ENCODE measurements at regions not wholly inside any gene's neighbourhood (a gene's known extent, or its start where the extent isn't known, plus 50 kb on each side); places are given as distances from the start of the nearest gene placed in this dataset.

DNA sequence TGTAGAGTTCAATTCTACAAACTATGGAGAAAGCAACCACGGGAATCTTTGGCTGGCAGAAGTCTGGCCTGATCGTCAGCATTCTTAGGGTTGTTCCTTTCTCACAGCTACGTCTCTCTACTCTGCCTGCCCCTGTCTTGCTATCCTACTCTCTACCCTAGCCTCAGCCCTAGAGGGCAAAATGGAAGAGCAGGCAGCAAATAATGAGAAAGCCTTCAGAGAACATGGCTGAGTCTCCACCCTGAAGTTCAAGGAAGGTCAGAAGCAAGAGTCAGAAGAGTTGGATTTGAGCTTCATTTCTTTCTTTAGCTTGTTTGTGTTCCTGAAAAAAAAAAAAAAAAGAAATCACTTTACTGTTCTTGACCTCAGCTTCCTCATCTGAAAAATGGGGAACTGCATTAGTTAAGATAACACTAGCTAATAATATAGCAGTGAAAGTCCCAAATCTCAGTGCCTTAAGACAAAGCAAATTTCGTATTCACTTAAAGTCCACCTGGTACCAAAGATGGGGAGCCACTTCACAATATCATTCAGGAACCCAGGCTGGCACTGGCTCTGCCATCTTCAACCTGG, 50.2 kb upstream of the CCND2 start:
- Histone ChIP-seq H3K9me3 (no peaks in the 10 kb centered on the region), H3K36me3 (no peaks in the 10 kb centered on the region), H3K27ac (no peak overlapping the region), H3K27me3 (peaks cover 18% of the 10 kb centered on the region), H3K4me3 (no peak overlapping the region), H3K4me1 (no peaks in the 10 kb centered on the region)
- WGBS: 82% methylated on average over 4 of the region's 4 CpGs
- no peak for DNase-seq (ENCODE audit: low spot score in 2 of 2)
- TF ChIP-seq POLR2AphosphoS5 (IDR thresholded peaks at IDR 0.05) (no peak), POLR2A (IDR thresholded peaks at IDR 0.05) (no peak), EP300 (IDR thresholded peaks at IDR 0.05) (no peak)
- TF ChIP-seq, protein P1, sequence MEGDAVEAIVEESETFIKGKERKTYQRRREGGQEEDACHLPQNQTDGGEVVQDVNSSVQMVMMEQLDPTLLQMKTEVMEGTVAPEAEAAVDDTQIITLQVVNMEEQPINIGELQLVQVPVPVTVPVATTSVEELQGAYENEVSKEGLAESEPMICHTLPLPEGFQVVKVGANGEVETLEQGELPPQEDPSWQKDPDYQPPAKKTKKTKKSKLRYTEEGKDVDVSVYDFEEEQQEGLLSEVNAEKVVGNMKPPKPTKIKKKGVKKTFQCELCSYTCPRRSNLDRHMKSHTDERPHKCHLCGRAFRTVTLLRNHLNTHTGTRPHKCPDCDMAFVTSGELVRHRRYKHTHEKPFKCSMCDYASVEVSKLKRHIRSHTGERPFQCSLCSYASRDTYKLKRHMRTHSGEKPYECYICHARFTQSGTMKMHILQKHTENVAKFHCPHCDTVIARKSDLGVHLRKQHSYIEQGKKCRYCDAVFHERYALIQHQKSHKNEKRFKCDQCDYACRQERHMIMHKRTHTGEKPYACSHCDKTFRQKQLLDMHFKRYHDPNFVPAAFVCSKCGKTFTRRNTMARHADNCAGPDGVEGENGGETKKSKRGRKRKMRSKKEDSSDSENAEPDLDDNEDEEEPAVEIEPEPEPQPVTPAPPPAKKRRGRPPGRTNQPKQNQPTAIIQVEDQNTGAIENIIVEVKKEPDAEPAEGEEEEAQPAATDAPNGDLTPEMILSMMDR (IDR thresholded peaks at IDR 0.05): no peak

DNA sequence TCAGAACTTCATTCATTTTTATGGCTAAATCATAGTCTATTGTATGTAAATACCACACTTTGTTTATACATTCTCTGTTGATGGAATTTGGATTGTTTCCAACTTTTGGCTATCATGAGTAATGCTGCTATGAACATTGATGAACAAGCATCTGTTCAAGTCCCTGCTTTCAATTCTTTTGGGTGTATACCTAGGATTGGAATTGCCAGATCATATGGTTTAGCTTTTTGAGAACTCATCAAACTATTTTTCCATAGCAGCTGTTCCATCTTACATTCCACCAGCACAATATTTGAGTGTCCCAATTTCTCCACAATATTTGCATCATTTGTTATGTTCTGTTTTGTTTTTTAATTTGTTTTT, 52.3 kb upstream of the CCND2 start:
- no peaks in the 10 kb centered on the region for H3K36me3 ChIP-seq
- H3K27ac ChIP-seq: no peak overlapping the region
- H3K4me3 ChIP-seq: no peak overlapping the region
- TF ChIP-seq EP300 (IDR thresholded peaks at IDR 0.05) (no peak), POLR2A (IDR thresholded peaks at IDR 0.05) (no peak), POLR2AphosphoS5 (IDR thresholded peaks at IDR 0.05) (no peak)
- TF ChIP-seq, protein P1 (IDR thresholded peaks at IDR 0.05): no peak
- H3K27me3 ChIP-seq: peaks cover 21% of the 10 kb centered on the region
- DNase-seq (ENCODE audit: low spot score in 2 of 2): no peak
- no peaks in the 10 kb centered on the region for H3K9me3 ChIP-seq
- no peaks in the 10 kb centered on the region for H3K4me1 ChIP-seq

DNA sequence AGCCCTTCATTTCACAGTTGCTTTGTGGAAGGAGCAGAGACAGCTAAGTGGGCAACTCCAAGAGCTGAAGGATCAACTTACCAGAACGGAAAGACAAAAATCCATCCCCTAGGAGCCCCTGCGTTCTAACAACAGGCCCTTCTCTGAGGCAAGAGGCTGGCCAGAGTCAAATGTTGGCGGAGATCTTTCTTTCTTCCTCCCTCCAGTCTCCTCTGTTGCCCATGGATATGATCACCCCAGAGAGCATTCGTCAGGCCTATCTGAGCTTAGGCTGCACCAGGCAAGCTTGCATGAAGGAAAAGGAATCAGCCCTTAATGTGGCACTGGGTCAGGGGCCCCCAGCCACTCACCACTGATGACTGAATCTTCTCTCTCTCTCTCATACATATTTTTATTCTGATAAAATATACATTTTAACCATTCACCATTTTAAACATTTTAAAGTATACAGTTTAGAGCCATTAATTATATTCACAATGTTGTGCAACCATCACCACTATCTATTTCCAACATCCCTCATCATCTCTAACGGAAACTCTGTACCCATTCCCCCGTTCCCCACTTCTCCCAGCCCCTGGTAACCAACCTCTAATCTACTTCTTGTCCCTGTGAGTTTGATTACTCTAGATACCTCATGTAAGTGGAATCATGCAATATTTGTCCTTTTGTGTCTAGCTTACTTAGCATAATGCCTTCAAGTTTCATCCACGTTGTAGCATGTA, 52.9 kb upstream of the CCND2 start:
- no peak overlapping the region for H3K4me3 ChIP-seq
- no peak for DNase-seq (ENCODE audit: low spot score in 2 of 2)
- no peaks in the 10 kb centered on the region for H3K4me1 ChIP-seq
- no peaks in the 10 kb centered on the region for H3K9me3 ChIP-seq
- H3K27ac ChIP-seq: no peak overlapping the region
- TF ChIP-seq, protein P1 (IDR thresholded peaks at IDR 0.05): no peak
- no peak for TF ChIP-seq POLR2A (IDR thresholded peaks at IDR 0.05)
- no peak for TF ChIP-seq EP300 (IDR thresholded peaks at IDR 0.05)
- no peak for TF ChIP-seq POLR2AphosphoS5 (IDR thresholded peaks at IDR 0.05)
- H3K27me3 ChIP-seq: peaks cover 21% of the 10 kb centered on the region
- WGBS: 74% methylated on average over 7 of the region's 7 CpGs
- H3K36me3 ChIP-seq: no peaks in the 10 kb centered on the region

DNA sequence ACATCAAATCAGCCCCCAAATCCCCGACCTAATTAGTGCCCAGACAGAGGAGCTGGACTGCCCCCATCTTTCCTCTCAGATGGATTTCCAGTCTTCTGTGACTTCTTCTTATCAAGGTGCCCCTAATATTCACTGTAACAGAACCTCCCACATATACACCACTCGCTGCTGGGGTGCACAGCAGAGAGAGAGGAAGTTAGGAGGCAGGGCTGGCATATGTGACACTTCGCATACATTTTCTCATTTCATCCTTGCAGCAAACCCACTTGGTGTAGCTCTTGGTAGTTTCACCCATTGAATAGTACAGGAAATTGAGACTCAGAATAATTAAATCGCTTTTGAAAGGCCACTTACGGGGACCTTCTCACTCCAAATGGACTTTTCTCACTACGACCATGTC, 56.5 kb upstream of the CCND2 start:
- Histone ChIP-seq H3K27ac (no peak overlapping the region), H3K4me3 (no peak overlapping the region), H3K36me3 (no peaks in the 10 kb centered on the region), H3K4me1 (no peaks in the 10 kb centered on the region), H3K9me3 (no peaks in the 10 kb centered on the region), H3K27me3 (peaks cover 20% of the 10 kb centered on the region)
- 85% methylated on average over 6 of the region's 6 CpGs for WGBS
- TF ChIP-seq EP300 (IDR thresholded peaks at IDR 0.05): no peak
- no peak for TF ChIP-seq POLR2A (IDR thresholded peaks at IDR 0.05)
- no peak for TF ChIP-seq POLR2AphosphoS5 (IDR thresholded peaks at IDR 0.05)
- TF ChIP-seq, protein P1 (IDR thresholded peaks at IDR 0.05): no peak
- no peak for DNase-seq (ENCODE audit: low spot score in 2 of 2)

DNA sequence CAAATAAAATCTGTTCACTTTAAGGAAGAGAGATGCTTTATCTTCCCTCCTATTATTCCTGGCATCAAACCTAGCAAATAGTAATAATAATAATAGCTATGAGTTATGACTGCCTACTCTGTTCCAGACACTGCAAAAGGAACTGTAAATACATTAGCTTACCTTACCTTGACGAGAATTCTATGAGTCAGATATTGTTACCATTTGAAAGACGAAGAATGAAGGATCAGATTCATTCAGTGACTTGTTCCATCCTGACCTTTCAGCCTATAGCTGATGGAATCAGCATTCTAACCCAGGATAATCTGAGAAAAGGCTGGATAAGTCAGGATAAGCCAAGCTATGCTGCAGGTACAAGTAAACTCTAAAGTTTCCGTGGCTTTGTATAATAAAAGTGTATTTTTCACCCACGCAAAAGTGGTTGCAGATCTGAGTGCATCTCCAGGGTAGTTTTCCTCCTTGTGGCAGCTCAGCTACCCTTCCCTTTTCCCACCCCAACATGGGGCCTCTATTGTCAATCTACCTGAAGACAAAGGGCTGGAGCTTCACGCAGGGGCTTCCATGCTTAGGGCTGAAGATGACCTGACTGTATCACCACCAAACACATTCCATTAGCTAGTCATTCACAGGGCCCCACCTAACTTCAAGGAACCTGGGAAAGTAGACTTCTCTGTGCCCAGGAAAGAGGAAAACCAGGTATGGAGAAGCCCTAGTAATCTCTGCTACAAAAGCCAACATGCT, 57.2 kb upstream of the CCND2 start:
- Histone ChIP-seq H3K36me3 (no peaks in the 10 kb centered on the region), H3K27ac (no peak overlapping the region), H3K9me3 (no peaks in the 10 kb centered on the region), H3K4me3 (no peak overlapping the region), H3K4me1 (no peaks in the 10 kb centered on the region), H3K27me3 (peaks cover 27% of the 10 kb centered on the region)
- DNase-seq (ENCODE audit: low spot score in 2 of 2): no peak
- TF ChIP-seq POLR2AphosphoS5 (IDR thresholded peaks at IDR 0.05) (no peak), EP300 (IDR thresholded peaks at IDR 0.05) (no peak), POLR2A (IDR thresholded peaks at IDR 0.05) (no peak)
- TF ChIP-seq, protein P1 (IDR thresholded peaks at IDR 0.05): no peak
- 60% methylated on average over 5 of the region's 5 CpGs for WGBS

Measured in suprapubic skin (tissue), 4 donors.